ENCODE measurements at regions not wholly inside any gene's neighbourhood (a gene's known extent, or its start where the extent isn't known, plus 50 kb on each side); places are given as distances from the start of the nearest gene placed in this dataset.
A peak's percentile ranks its signal among the peaks of the same experiment; 100 is the strongest.

- no peak for TF ChIP-seq IRF3 (IDR thresholded peaks at IDR 0.05; ENCODE audit: low read depth, low read length)
- no peak for TF ChIP-seq GABPA (IDR thresholded peaks at IDR 0.05; ENCODE audit: low read depth)
- no peak for TF ChIP-seq FOSL2 (IDR thresholded peaks at IDR 0.05; ENCODE audit: borderline replicate concordance, low read depth)
- TF ChIP-seq JUND (IDR thresholded peaks at IDR 0.05): no peak
- no peak for TF ChIP-seq USF2 (IDR thresholded peaks at IDR 0.05; ENCODE audit: borderline replicate concordance, low read depth, low read length)
- TF ChIP-seq EP300 (IDR thresholded peaks at IDR 0.05; ENCODE audit: borderline replicate concordance in 1 of 2, low read depth in 1 of 2, low read length in 1 of 2): peak in 1 of 2 experiments; percentile 7; a peak in 1 of 4 replicates
- peak; percentile 75; the same call in 1 of the 2 replicates for TF ChIP-seq FOXJ3 (CRISPR knock-in tag; IDR thresholded peaks at IDR 0.05)
- TF ChIP-seq RXRA (IDR thresholded peaks at IDR 0.05; ENCODE audit: borderline replicate concordance, low read depth): no peak
- TF ChIP-seq POLR2AphosphoS5 (IDR thresholded peaks at IDR 0.05; ENCODE audit: low read depth, low read length): no peak
- no peak for TF ChIP-seq NRF1 (IDR thresholded peaks at IDR 0.05; ENCODE audit: low read depth, low read length)
Observed at GRCh38 chr9:117487555-117488175, 72.8 kb upstream of the ASTN2 start (continued).

GRCh38 chr9:117486426-117486825 lies 71.6 kb upstream of the ASTN2 start:
- Histone ChIP-seq H3K9ac (no peak overlapping the region), H3F3A (replicated peaks; ENCODE audit: insufficient read depth) (peaks cover 5% of the 10 kb centered on the region), H3K4me3 (ENCODE audit: low read depth in 2 of 2, low read length in 1 of 2) (no peak overlapping the region), H3K36me3 (replicated peaks in 1 of 2; ENCODE audit: control insufficient read depth in 1 of 2, insufficient read depth in 2 of 2, low read length in 1 of 2) (no peaks in the 10 kb centered on the region), H2AFZ (ENCODE audit: low read depth) (no peak overlapping the region), H3K27me3 (ENCODE audit: insufficient read depth) (no peaks in the 10 kb centered on the region), H4K20me1 (ENCODE audit: insufficient read depth) (no peaks in the 10 kb centered on the region), H3K27ac (ENCODE audit: low read depth in 2 of 2, low read length in 1 of 2) (no peak overlapping the region), H3K79me2 (ENCODE audit: insufficient read depth) (no peaks in the 10 kb centered on the region), H3K9me3 (no peaks in the 10 kb centered on the region), H3K9me2 (no peaks in the 10 kb centered on the region), H3K4me1 (ENCODE audit: control insufficient read depth in 1 of 2, insufficient read depth in 2 of 2, low read depth in 1 of 2, low read length in 1 of 2) (peaks cover 0 to 8% of the 10 kb centered on the region in 2 experiments; a peak in 1 of 4 replicates), H3K4me2 (no peak overlapping the region)
- 32% methylated on average over 2 of the region's 2 CpGs for WGBS (ENCODE audit: low lambda C conversion rate)
- ChIA-PET POLR2A (no interaction called here), CTCF (interaction anchor here (0.9 to 2.2 kb wide), 7 partner anchors 8 to 93 kb away, joined by 3 to 8 read pairs (median 5); no protein-coding TSS in a partner anchor)
- DNase-seq: no peak
- no peak for TF ChIP-seq YY1 (IDR thresholded peaks at IDR 0.05; ENCODE audit: low read depth)
- TF ChIP-seq REST (IDR thresholded peaks at IDR 0.05; ENCODE audit: low read depth, low read length): no peak
- no peak for TF ChIP-seq GATA2 (CRISPR knock-in tag; IDR thresholded peaks at IDR 0.05)
- no peak for TF ChIP-seq MEF2A (IDR thresholded peaks at IDR 0.05; ENCODE audit: borderline replicate concordance, low read depth)
- no peak for TF ChIP-seq CHD2 (IDR thresholded peaks at IDR 0.05; ENCODE audit: low read length, partially characterized antibody)
- TF ChIP-seq SIN3A (IDR thresholded peaks at IDR 0.05; ENCODE audit: borderline replicate concordance, low read depth, low read length): no peak
- TF ChIP-seq ELF1 (IDR thresholded peaks at IDR 0.05): no peak
